ENCODE measurements at regions not wholly inside any gene's neighbourhood (a gene's known extent, or its start where the extent isn't known, plus 50 kb on each side); places are given as distances from the start of the nearest gene placed in this dataset.

- DNase-seq (ENCODE audit: extremely low read depth, insufficient read length): no peak
- H3K27me3 ChIP-seq (replicated peaks; ENCODE audit: control insufficient read depth, insufficient read depth, low read length): 0 out of 2 replicates have a peak, but pooled peaks cover 1% of the 10 kb centered on the region
- no peaks in the 10 kb centered on the region for H3K36me3 ChIP-seq (ENCODE audit: control insufficient read depth, insufficient read depth, low read length)
- H3K4me3 ChIP-seq (replicated peaks; ENCODE audit: low read depth, low read length): no peak overlapping the region
- TF ChIP-seq CTCF (IDR thresholded peaks at IDR 0.05; ENCODE audit: insufficient read depth, low read length, poor library complexity, severe bottlenecking): no peak
Measured at GRCh38 chr6:165913676-165914570, 250.9 kb upstream of the PDE10A start.

- no peaks in the 10 kb centered on the region for H3K27me3 ChIP-seq (replicated peaks; ENCODE audit: control insufficient read depth, insufficient read depth, low read length)
- no peak overlapping the region for H3K4me3 ChIP-seq (replicated peaks; ENCODE audit: low read depth, low read length)
- no peak for DNase-seq (ENCODE audit: extremely low read depth, insufficient read length)
- H3K36me3 ChIP-seq (ENCODE audit: control insufficient read depth, insufficient read depth, low read length): no peaks in the 10 kb centered on the region
- TF ChIP-seq CTCF (IDR thresholded peaks at IDR 0.05; ENCODE audit: insufficient read depth, low read length, poor library complexity, severe bottlenecking): no peak
Measured at GRCh38 chr6:165910184-165910966, 247.3 kb upstream of the PDE10A start.

GRCh38 chr6:165906736-165907135, 243.7 kb upstream of the PDE10A start:
- Histone ChIP-seq H3K4me3 (replicated peaks; ENCODE audit: low read depth, low read length) (no peak overlapping the region), H3K36me3 (ENCODE audit: control insufficient read depth, insufficient read depth, low read length) (no peaks in the 10 kb centered on the region), H3K27me3 (replicated peaks; ENCODE audit: control insufficient read depth, insufficient read depth, low read length) (no peaks in the 10 kb centered on the region)
- DNase-seq (ENCODE audit: extremely low read depth, insufficient read length): no peak
- no peak for TF ChIP-seq CTCF (IDR thresholded peaks at IDR 0.05; ENCODE audit: insufficient read depth, low read length, poor library complexity, severe bottlenecking)

GRCh38 chr6:165905744-165906143, 242.7 kb upstream of the PDE10A start:
- DNase-seq (ENCODE audit: extremely low read depth, insufficient read length): no peak
- H3K27me3 ChIP-seq (replicated peaks; ENCODE audit: control insufficient read depth, insufficient read depth, low read length): no peaks in the 10 kb centered on the region
- no peak for TF ChIP-seq CTCF (IDR thresholded peaks at IDR 0.05; ENCODE audit: insufficient read depth, low read length, poor library complexity, severe bottlenecking)
- H3K36me3 ChIP-seq (ENCODE audit: control insufficient read depth, insufficient read depth, low read length): no peaks in the 10 kb centered on the region
- H3K4me3 ChIP-seq (replicated peaks; ENCODE audit: low read depth, low read length): no peak overlapping the region

- no peak for DNase-seq (ENCODE audit: extremely low read depth, insufficient read length)
- Histone ChIP-seq H3K27me3 (replicated peaks; ENCODE audit: control insufficient read depth, insufficient read depth, low read length) (no peaks in the 10 kb centered on the region; the same call in 1 of the 2 replicates), H3K4me3 (replicated peaks; ENCODE audit: low read depth, low read length) (no peak overlapping the region), H3K36me3 (ENCODE audit: control insufficient read depth, insufficient read depth, low read length) (no peaks in the 10 kb centered on the region)
- no peak for TF ChIP-seq CTCF (IDR thresholded peaks at IDR 0.05; ENCODE audit: insufficient read depth, low read length, poor library complexity, severe bottlenecking)
Measured at GRCh38 chr6:165900970-165901369, 237.9 kb upstream of the PDE10A start.
